Mucosa of descending colon (tissue), 3 donors: ENCODE measurements at regions not wholly inside any gene's neighbourhood (a gene's known extent, or its start where the extent isn't known, plus 50 kb on each side); places are given as distances from the start of the nearest gene placed in this dataset.
"Not testable (repeated sequence)": the region's sequence is repeated elsewhere in the genome, so short reads cannot be mapped to it uniquely, and the experiment has no call there.

Experiments
- ATAC-seq: fragments of 200-7000 bp; cut with Tn5 transposase; one replicate; pipeline ENCODE4 v1.9.1; 2020; ENCODE audit warnings: mild to moderate bottlenecking, moderate library complexity
- DNase-seq, 3 donors: peaks; one replicate each; pipeline ENCODE4 v3.0.0-alpha.2; 2020
- H3K36me3 ChIP-seq: fragments of 200-600 bp; one replicate; pipeline ENCODE4 v1.8.0; 2021; ENCODE audit warnings: low read depth, mild to moderate bottlenecking
- H3K4me1 ChIP-seq: fragments of 200-600 bp; one replicate; pipeline ENCODE4 v1.8.0; 2021; ENCODE audit warnings: low read depth, mild to moderate bottlenecking
- H3K4me3 ChIP-seq: fragments of 200-600 bp; one replicate; pipeline ENCODE4 v1.8.0; 2021; ENCODE audit warnings: mild to moderate bottlenecking
- H3K9me3 ChIP-seq: fragments of 200-600 bp; one replicate; pipeline ENCODE4 v1.8.0; 2021; ENCODE audit warnings: mild to moderate bottlenecking
- intact Hi-C, 2 donors: fragments of 100-400 bp; cut with DNase I in 1 of 2; cut with micrococcal nuclease in 1 of 2; formaldehyde crosslinking; loops; one replicate each; pipeline versions ENCODE4 v1.11.0 to v1.11.1; 2022; cut with DNase I, micrococcal nuclease
- TF ChIP-seq, protein P1 (sequence below): fragments of 200-600 bp; IDR thresholded peaks from one replicate; pipeline ENCODE4 v1.8.0; 2022; ENCODE audit warnings: antibody characterized with exemption, mild to moderate bottlenecking
- donor health status: DM: no; HTN: no; CAD: no; lungs with moderate emphysema.
- donor health status: DM: no; HTN: no; CAD: no.
- donor health status: DM: no; HTN: yes; CAD: no.

DNA sequence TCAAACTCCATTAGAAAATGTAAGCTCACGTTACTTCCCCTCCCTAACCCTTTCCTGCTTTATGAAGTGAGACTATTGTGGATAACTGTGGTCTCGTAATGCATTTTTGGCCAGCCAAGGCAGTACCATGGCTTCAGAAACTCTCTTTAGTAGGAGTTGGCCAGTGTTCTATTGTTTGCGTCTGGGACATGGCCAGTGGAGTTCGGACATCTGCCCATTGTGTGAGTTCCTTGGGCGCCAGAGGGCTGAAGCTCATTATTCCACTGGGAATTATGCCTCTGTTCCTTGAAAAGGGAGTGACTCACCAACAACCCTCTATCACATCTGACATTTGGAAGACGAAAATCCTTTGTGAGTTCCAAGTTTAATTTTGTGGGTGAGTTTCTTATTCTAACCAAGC lies 319.5 kb upstream of the SOX9 start:
- Histone ChIP-seq H3K4me1 (no peaks in the 10 kb centered on the region), H3K36me3 (no peaks in the 10 kb centered on the region), H3K9me3 (no peaks in the 10 kb centered on the region), H3K4me3 (no peak overlapping the region)
- ATAC-seq (no peak), DNase-seq (no peak)
- TF ChIP-seq, protein P1, sequence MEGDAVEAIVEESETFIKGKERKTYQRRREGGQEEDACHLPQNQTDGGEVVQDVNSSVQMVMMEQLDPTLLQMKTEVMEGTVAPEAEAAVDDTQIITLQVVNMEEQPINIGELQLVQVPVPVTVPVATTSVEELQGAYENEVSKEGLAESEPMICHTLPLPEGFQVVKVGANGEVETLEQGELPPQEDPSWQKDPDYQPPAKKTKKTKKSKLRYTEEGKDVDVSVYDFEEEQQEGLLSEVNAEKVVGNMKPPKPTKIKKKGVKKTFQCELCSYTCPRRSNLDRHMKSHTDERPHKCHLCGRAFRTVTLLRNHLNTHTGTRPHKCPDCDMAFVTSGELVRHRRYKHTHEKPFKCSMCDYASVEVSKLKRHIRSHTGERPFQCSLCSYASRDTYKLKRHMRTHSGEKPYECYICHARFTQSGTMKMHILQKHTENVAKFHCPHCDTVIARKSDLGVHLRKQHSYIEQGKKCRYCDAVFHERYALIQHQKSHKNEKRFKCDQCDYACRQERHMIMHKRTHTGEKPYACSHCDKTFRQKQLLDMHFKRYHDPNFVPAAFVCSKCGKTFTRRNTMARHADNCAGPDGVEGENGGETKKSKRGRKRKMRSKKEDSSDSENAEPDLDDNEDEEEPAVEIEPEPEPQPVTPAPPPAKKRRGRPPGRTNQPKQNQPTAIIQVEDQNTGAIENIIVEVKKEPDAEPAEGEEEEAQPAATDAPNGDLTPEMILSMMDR: no peak
- intact Hi-C loops: no loop called here

DNA sequence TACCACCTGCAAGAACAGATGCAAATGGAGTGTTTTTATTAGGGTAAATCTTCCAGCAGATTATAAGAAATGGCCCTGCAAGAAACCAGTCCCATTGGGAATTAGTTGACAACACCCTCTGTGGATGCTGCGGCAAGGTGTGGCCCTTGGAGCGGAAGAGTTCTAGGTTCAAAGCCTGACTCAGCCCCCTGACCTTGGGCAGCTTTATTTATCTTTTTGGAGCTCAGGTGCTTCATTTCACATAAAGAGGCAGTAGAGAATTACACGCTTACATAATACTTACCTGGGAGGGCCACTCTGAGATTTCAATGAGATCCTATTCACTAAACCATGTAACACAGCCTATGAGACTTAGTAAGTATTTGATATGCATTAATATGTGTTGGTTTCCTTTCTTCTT lies 318.2 kb upstream of the SOX9 start:
- H3K4me1 ChIP-seq: no peaks in the 10 kb centered on the region
- no peak overlapping the region for H3K4me3 ChIP-seq
- DNase-seq: no peak
- ATAC-seq: no peak
- intact Hi-C loops: no loop called here
- TF ChIP-seq, protein P1: no peak
- H3K36me3 ChIP-seq: no peaks in the 10 kb centered on the region
- H3K9me3 ChIP-seq: no peaks in the 10 kb centered on the region

DNA sequence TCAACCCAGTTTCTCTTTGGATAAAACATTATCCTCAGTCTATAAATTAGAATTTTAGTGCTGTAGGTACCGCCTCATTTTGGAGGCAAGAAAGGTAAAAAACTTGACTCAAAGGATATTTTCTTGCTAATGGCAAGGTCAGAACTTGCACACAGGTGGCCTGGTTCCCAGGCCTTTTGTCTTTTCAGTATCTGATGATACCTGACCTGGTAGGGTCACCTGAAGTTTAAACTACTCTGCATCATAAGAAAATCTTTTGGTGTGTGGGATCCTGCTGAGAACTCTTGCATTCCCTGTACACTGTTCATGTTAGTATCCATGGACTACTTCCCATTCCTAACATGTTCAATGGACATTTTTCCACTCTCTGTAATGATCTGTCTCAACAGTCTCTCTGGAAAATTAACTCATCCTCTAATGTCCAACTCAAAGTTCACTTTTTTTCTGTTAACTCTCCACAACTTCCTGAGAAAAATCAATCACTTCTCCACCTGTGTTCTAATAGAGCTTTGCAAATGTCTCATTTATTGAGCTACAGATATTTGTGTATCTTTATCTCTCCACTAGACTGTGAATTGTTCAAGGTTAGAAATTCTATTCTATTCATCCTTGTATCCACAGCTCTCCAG lies 317.1 kb upstream of the SOX9 start:
- Histone ChIP-seq H3K4me1 (no peaks in the 10 kb centered on the region), H3K36me3 (no peaks in the 10 kb centered on the region), H3K4me3 (no peak overlapping the region), H3K9me3 (no peaks in the 10 kb centered on the region)
- ATAC-seq (no peak), DNase-seq (no peak)
- intact Hi-C loops: no loop called here
- TF ChIP-seq, protein P1: no peak

DNA sequence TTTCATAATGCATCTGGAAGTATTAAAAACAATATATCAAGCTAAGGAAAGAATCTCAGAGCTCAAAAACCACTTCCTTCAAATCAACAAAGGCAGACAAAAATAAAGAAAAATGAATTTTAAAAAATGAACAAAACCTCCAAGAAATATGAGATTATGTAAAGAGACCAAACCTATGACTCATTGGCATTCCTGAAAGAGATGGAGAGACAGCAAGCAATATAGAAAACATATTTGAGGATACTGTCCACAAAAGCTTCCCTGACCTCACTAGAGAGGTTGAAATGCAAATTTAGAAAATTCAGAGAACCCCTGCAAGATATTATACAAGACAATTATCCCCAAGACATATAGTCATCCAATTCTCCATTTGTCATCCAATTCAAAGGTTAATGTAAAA lies 311.3 kb upstream of the SOX9 start:
- no peaks in the 10 kb centered on the region for H3K36me3 ChIP-seq
- no peaks in the 10 kb centered on the region for H3K9me3 ChIP-seq
- ATAC-seq (no peak), DNase-seq (no peak)
- intact Hi-C loops: no loop called here
- H3K4me1 ChIP-seq: no peaks in the 10 kb centered on the region
- TF ChIP-seq, protein P1: no peak
- H3K4me3 ChIP-seq: no peak overlapping the region

DNA sequence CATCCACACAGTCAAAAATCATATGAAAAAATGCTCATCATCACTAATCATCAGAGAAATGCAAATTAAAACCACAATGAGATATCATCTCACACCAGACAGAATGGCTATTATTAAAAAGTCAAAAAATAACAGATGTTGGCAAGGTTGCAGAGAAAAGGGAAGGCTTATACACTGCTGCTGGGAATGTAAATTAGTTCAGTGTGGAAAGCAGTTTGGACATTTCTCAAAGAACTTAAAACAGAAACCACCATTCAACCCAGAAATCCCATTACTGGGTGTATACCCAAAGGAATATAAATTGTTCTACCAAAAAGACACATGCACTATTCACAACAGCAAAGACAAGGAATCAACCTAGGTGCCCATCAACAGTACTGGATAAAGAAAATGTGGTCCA lies 307.0 kb upstream of the SOX9 start:
- H3K4me1 ChIP-seq, H3K36me3 ChIP-seq, ATAC-seq, H3K9me3 ChIP-seq, intact Hi-C loops, H3K4me3 ChIP-seq, DNase-seq: not testable (repeated sequence)

DNA sequence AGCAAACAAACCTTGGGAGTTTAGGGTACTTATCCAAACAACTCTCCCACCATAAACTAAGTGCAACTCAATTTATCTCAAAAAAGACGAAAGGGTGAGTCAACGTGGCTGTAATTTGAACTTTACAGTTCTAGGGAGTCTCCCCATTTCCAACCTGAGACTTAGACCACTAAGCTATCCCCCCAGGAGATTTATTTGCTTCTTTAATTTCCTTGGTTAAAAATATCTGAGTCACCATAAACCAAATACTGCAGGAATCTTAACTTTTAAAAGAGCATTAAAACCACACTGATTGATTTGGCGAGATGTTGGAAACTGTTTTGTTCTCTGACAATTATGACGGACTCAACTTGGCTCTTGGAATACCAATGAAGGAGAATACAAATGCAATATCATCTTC lies 299.3 kb upstream of the SOX9 start:
- TF ChIP-seq, protein P1: no peak

More for the DNA sequence above, 299.3 kb upstream of the SOX9 start:
- intact Hi-C loops: no loop called here
- no peak for ATAC-seq
- no peaks in the 10 kb centered on the region for H3K9me3 ChIP-seq
- no peaks in the 10 kb centered on the region for H3K36me3 ChIP-seq
- H3K4me3 ChIP-seq: no peak overlapping the region
- DNase-seq: no peak
- no peaks in the 10 kb centered on the region for H3K4me1 ChIP-seq
